ENCODE measurements at regions not wholly inside any gene's neighbourhood (a gene's known extent, or its start where the extent isn't known, plus 50 kb on each side); places are given as distances from the start of the nearest gene placed in this dataset.

GRCh38 chr2:217160978-217161973 is 301.4 kb upstream of the TNP1 start:
- no peak for FAIRE-seq
- TF ChIP-seq SPI1 (IDR thresholded peaks at IDR 0.05; ENCODE audit: low read depth, low read length) (peak; percentile 73), TAF1 (IDR thresholded peaks at IDR 0.05; ENCODE audit: low read depth, low read length) (no peak)

GRCh38 chr2:217160103-217160743 is 300.4 kb upstream of the TNP1 start:
- no peak for DNase-seq (ENCODE audit: insufficient read length, low spot score)
- no peak for FAIRE-seq
- TF ChIP-seq POLR2A (IDR thresholded peaks at IDR 0.05; ENCODE audit: low read depth, low read length) (no peak), SPI1 (IDR thresholded peaks at IDR 0.05; ENCODE audit: low read depth, low read length) (no peak), POU2F2 (IDR thresholded peaks at IDR 0.05; ENCODE audit: low read depth, low read length) (no peak), PAX5 (IDR thresholded peaks at IDR 0.05; ENCODE audit: insufficient read depth, low read length, severe bottlenecking) (no peak), TAF1 (IDR thresholded peaks at IDR 0.05; ENCODE audit: low read depth, low read length) (no peak), POLR2AphosphoS5 (IDR thresholded peaks at IDR 0.05; ENCODE audit: low read depth, low read length) (no peak)

More at GRCh38 chr2:217160978-217161973, 301.4 kb upstream of the TNP1 start:
- DNase-seq (ENCODE audit: insufficient read length, low spot score), result no peak

- DNase-seq (ENCODE audit: insufficient read length, low spot score) (no peak), FAIRE-seq (no peak)
Observed at GRCh38 chr2:217158928-217159327, 299.1 kb upstream of the TNP1 start.

GRCh38 chr2:217157581-217157980 is 297.7 kb upstream of the TNP1 start:
- FAIRE-seq (no peak), DNase-seq (ENCODE audit: insufficient read length, low spot score) (no peak)
- no peak for TF ChIP-seq POLR2AphosphoS5 (IDR thresholded peaks at IDR 0.05; ENCODE audit: low read depth, low read length)
- TF ChIP-seq TAF1 (IDR thresholded peaks at IDR 0.05; ENCODE audit: low read depth, low read length), result no peak
- TF ChIP-seq POLR2A (IDR thresholded peaks at IDR 0.05; ENCODE audit: low read depth, low read length), result no peak
- TF ChIP-seq SPI1 (IDR thresholded peaks at IDR 0.05; ENCODE audit: low read depth, low read length), result no peak
- no peak for TF ChIP-seq POU2F2 (IDR thresholded peaks at IDR 0.05; ENCODE audit: low read depth, low read length)
- TF ChIP-seq PAX5 (IDR thresholded peaks at IDR 0.05; ENCODE audit: insufficient read depth, low read length, severe bottlenecking), result no peak

More at GRCh38 chr2:217158928-217159327, 299.1 kb upstream of the TNP1 start:
- TF ChIP-seq TAF1 (IDR thresholded peaks at IDR 0.05; ENCODE audit: low read depth, low read length) (no peak), POLR2A (IDR thresholded peaks at IDR 0.05; ENCODE audit: low read depth, low read length) (no peak), POLR2AphosphoS5 (IDR thresholded peaks at IDR 0.05; ENCODE audit: low read depth, low read length) (no peak), PAX5 (IDR thresholded peaks at IDR 0.05; ENCODE audit: insufficient read depth, low read length, severe bottlenecking) (no peak), POU2F2 (IDR thresholded peaks at IDR 0.05; ENCODE audit: low read depth, low read length) (no peak), SPI1 (IDR thresholded peaks at IDR 0.05; ENCODE audit: low read depth, low read length) (no peak)

GRCh38 chr2:217156801-217157200 is 296.9 kb upstream of the TNP1 start:
- FAIRE-seq, result no peak
- no peak for DNase-seq (ENCODE audit: insufficient read length, low spot score)
- no peak for TF ChIP-seq POU2F2 (IDR thresholded peaks at IDR 0.05; ENCODE audit: low read depth, low read length)
- TF ChIP-seq PAX5 (IDR thresholded peaks at IDR 0.05; ENCODE audit: insufficient read depth, low read length, severe bottlenecking), result no peak
- TF ChIP-seq POLR2A (IDR thresholded peaks at IDR 0.05; ENCODE audit: low read depth, low read length), result no peak
- TF ChIP-seq POLR2AphosphoS5 (IDR thresholded peaks at IDR 0.05; ENCODE audit: low read depth, low read length), result no peak
- TF ChIP-seq SPI1 (IDR thresholded peaks at IDR 0.05; ENCODE audit: low read depth, low read length), result no peak
- no peak for TF ChIP-seq TAF1 (IDR thresholded peaks at IDR 0.05; ENCODE audit: low read depth, low read length)

GRCh38 chr2:217154923-217155322 is 295.1 kb upstream of the TNP1 start:
- TF ChIP-seq POU2F2 (IDR thresholded peaks at IDR 0.05; ENCODE audit: low read depth, low read length) (no peak), SPI1 (IDR thresholded peaks at IDR 0.05; ENCODE audit: low read depth, low read length) (no peak)
- DNase-seq (ENCODE audit: insufficient read length, low spot score) (no peak), FAIRE-seq (no peak)

GRCh38 chr2:217153510-217153909 is 293.6 kb upstream of the TNP1 start:
- DNase-seq (ENCODE audit: insufficient read length, low spot score) (no peak), FAIRE-seq (no peak)
- TF ChIP-seq POU2F2 (IDR thresholded peaks at IDR 0.05; ENCODE audit: low read depth, low read length), result no peak
- no peak for TF ChIP-seq POLR2AphosphoS5 (IDR thresholded peaks at IDR 0.05; ENCODE audit: low read depth, low read length)
- TF ChIP-seq TAF1 (IDR thresholded peaks at IDR 0.05; ENCODE audit: low read depth, low read length), result no peak
- TF ChIP-seq POLR2A (IDR thresholded peaks at IDR 0.05; ENCODE audit: low read depth, low read length), result no peak
- TF ChIP-seq SPI1 (IDR thresholded peaks at IDR 0.05; ENCODE audit: low read depth, low read length), result no peak
- no peak for TF ChIP-seq PAX5 (IDR thresholded peaks at IDR 0.05; ENCODE audit: insufficient read depth, low read length, severe bottlenecking)

- FAIRE-seq, result no peak
- TF ChIP-seq SPI1 (IDR thresholded peaks at IDR 0.05; ENCODE audit: low read depth, low read length) (no peak), POLR2AphosphoS5 (IDR thresholded peaks at IDR 0.05; ENCODE audit: low read depth, low read length) (no peak), TAF1 (IDR thresholded peaks at IDR 0.05; ENCODE audit: low read depth, low read length) (no peak), PAX5 (IDR thresholded peaks at IDR 0.05; ENCODE audit: insufficient read depth, low read length, severe bottlenecking) (no peak), POLR2A (IDR thresholded peaks at IDR 0.05; ENCODE audit: low read depth, low read length) (no peak), POU2F2 (IDR thresholded peaks at IDR 0.05; ENCODE audit: low read depth, low read length) (no peak)
- no peak for DNase-seq (ENCODE audit: insufficient read length, low spot score)
Observed at GRCh38 chr2:217152831-217153230, 293.0 kb upstream of the TNP1 start.

- no peak for FAIRE-seq
- TF ChIP-seq PAX5 (IDR thresholded peaks at IDR 0.05; ENCODE audit: insufficient read depth, low read length, severe bottlenecking) (no peak), POU2F2 (IDR thresholded peaks at IDR 0.05; ENCODE audit: low read depth, low read length) (no peak), SPI1 (IDR thresholded peaks at IDR 0.05; ENCODE audit: low read depth, low read length) (no peak), POLR2A (IDR thresholded peaks at IDR 0.05; ENCODE audit: low read depth, low read length) (no peak), TAF1 (IDR thresholded peaks at IDR 0.05; ENCODE audit: low read depth, low read length) (no peak), POLR2AphosphoS5 (IDR thresholded peaks at IDR 0.05; ENCODE audit: low read depth, low read length) (no peak)
- DNase-seq (ENCODE audit: insufficient read length, low spot score), result no peak
Observed at GRCh38 chr2:217151509-217152206, 291.8 kb upstream of the TNP1 start.
